GM21825 (cell line): ENCODE measurements at regions not wholly inside any gene's neighbourhood (a gene's known extent, or its start where the extent isn't known, plus 50 kb on each side); places are given as distances from the start of the nearest gene placed in this dataset.
"Not testable (repeated sequence)": the region's sequence is repeated elsewhere in the genome, so short reads cannot be mapped to it uniquely, and the experiment has no call there.

Experiments
- ATAC-seq: cut with Tn5 transposase; IDR thresholded peaks from one replicate; pipeline ENCODE4 v1.9.1; 2021; ENCODE audit warnings: mild to moderate bottlenecking, moderate library complexity; ENCODE audit not compliant: unreplicated experiment

- no peak for ATAC-seq
These were observed 312.0 kb upstream of the TPK1 start for GRCh38 chr7:145147865-145148264.

GRCh38 chr7:145143685-145144084, 307.8 kb upstream of the TPK1 start:
- no peak for ATAC-seq

- no peak for ATAC-seq
These were observed 298.5 kb upstream of the TPK1 start for GRCh38 chr7:145134377-145134776.

GRCh38 chr7:145123502-145123901, 287.6 kb upstream of the TPK1 start:
- ATAC-seq: no peak

- no peak for ATAC-seq
These were observed 270.1 kb upstream of the TPK1 start for GRCh38 chr7:145106001-145106400.

- no peak for ATAC-seq
These were observed 269.7 kb upstream of the TPK1 start for GRCh38 chr7:145105561-145105960.

- no peak for ATAC-seq
These were observed 268.5 kb upstream of the TPK1 start for GRCh38 chr7:145104400-145104799.

- ATAC-seq: not testable (repeated sequence)
These were observed 266.3 kb upstream of the TPK1 start for GRCh38 chr7:145102199-145102598.

GRCh38 chr7:145092766-145093165, 256.9 kb upstream of the TPK1 start:
- no peak for ATAC-seq

GRCh38 chr7:145088111-145088745, 252.4 kb upstream of the TPK1 start:
- ATAC-seq: no peak

- no peak for ATAC-seq
These were observed 246.7 kb upstream of the TPK1 start for GRCh38 chr7:145082366-145083161.

- ATAC-seq: no peak
These were observed 229.6 kb upstream of the TPK1 start for GRCh38 chr7:145065473-145065872.

- no peak for ATAC-seq
These were observed 228.3 kb upstream of the TPK1 start for GRCh38 chr7:145064114-145064513.

GRCh38 chr7:145053781-145054180, 217.9 kb upstream of the TPK1 start:
- ATAC-seq: no peak

GRCh38 chr7:145050415-145050814, 214.6 kb upstream of the TPK1 start:
- no peak for ATAC-seq

GRCh38 chr7:145036604-145037405, 201.0 kb upstream of the TPK1 start:
- ATAC-seq: peak; percentile 91

- no peak for ATAC-seq
These were observed 195.3 kb upstream of the TPK1 start for GRCh38 chr7:145031162-145031561.

- ATAC-seq: no peak
These were observed 194.9 kb upstream of the TPK1 start for GRCh38 chr7:145030754-145031153.

GRCh38 chr7:145020454-145020853, 184.6 kb upstream of the TPK1 start:
- no peak for ATAC-seq

GRCh38 chr7:145016068-145016467, 180.2 kb upstream of the TPK1 start:
- ATAC-seq: no peak

GRCh38 chr7:145009876-145010275, 174.0 kb upstream of the TPK1 start:
- no peak for ATAC-seq

- ATAC-seq: no peak
These were observed 169.7 kb upstream of the TPK1 start for GRCh38 chr7:145005601-145006000.
